Choroid plexus epithelial cell (primary cell): ENCODE measurements at regions not wholly inside any gene's neighbourhood (a gene's known extent, or its start where the extent isn't known, plus 50 kb on each side); places are given as distances from the start of the nearest gene placed in this dataset.

Experiments used
- DNase-seq: peaks from one replicate; pipeline ENCODE4 v3.0.0-alpha.2; 2010; ENCODE audit warnings: low read depth
- H3K4me3 ChIP-seq: 2 replicates; pipeline ENCODE4 v1.5.1; 2011; ENCODE audit warnings: low read depth, mild to moderate bottlenecking, control low read depth, low read length, moderate library complexity
- TF ChIP-seq, protein P1 (sequence below): conservative IDR thresholded peaks from 2 replicates; pipeline ENCODE4 v1.5.1; 2011; ENCODE audit warnings: low read depth, mild to moderate bottlenecking, control low read depth, inconsistent platforms, low read length, moderate library complexity

- TF ChIP-seq, protein P1, sequence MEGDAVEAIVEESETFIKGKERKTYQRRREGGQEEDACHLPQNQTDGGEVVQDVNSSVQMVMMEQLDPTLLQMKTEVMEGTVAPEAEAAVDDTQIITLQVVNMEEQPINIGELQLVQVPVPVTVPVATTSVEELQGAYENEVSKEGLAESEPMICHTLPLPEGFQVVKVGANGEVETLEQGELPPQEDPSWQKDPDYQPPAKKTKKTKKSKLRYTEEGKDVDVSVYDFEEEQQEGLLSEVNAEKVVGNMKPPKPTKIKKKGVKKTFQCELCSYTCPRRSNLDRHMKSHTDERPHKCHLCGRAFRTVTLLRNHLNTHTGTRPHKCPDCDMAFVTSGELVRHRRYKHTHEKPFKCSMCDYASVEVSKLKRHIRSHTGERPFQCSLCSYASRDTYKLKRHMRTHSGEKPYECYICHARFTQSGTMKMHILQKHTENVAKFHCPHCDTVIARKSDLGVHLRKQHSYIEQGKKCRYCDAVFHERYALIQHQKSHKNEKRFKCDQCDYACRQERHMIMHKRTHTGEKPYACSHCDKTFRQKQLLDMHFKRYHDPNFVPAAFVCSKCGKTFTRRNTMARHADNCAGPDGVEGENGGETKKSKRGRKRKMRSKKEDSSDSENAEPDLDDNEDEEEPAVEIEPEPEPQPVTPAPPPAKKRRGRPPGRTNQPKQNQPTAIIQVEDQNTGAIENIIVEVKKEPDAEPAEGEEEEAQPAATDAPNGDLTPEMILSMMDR, result no peak
- DNase-seq, result no peak
- H3K4me3 ChIP-seq, result no peak overlapping the region
Observed at GRCh38 chr6:43995137-43995536, 132.1 kb downstream of the MRPL14 start.

DNA sequence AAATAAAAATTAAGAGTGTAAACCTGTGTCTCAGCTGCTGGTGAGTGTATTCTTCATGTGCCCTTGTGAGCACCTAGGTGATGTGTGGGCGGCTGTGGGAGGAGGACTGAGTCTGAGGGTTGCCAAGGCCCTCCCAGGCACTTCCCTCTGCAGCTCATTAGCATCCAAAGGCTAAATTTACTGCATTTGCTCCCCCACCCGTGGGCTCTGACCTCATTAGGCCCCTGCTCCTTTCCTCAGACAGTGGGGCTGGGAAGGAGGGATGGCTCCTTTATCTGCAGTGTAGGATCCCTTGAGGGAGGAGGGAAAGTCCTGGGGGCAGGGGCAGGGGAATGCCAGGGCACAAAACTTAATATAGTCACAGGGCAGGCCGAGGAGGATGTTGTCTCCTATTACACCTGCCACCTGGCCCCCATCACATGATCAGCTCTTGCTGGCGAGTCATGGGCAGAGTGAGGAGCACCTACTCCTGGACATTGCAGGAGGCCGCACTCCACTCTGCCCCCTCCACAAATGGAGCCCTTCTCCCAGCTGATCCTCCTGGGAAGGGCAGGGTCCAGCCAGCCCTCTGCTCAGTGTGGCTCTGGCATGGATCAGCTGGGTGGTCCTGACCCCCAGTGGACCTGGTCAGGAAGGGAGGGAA lies 133.2 kb downstream of the MRPL14 start:
- no peak overlapping the region for H3K4me3 ChIP-seq
- no peak for DNase-seq
- TF ChIP-seq, protein P1, result no peak

GRCh38 chr6:43992783-43993644 lies 134.2 kb downstream of the MRPL14 start:
- DNase-seq, result no peak
- H3K4me3 ChIP-seq, result no peak overlapping the region
- TF ChIP-seq, protein P1, result no peak

GRCh38 chr6:43992126-43992663 lies 135.1 kb downstream of the MRPL14 start:
- TF ChIP-seq, protein P1, result no peak
- no peak for DNase-seq
- H3K4me3 ChIP-seq, result no peak overlapping the region

- TF ChIP-seq, protein P1, result no peak
- peak; percentile 93 for DNase-seq
- no peak overlapping the region for H3K4me3 ChIP-seq
Observed at GRCh38 chr6:43990627-43991619, 136.3 kb downstream of the MRPL14 start.

DNA sequence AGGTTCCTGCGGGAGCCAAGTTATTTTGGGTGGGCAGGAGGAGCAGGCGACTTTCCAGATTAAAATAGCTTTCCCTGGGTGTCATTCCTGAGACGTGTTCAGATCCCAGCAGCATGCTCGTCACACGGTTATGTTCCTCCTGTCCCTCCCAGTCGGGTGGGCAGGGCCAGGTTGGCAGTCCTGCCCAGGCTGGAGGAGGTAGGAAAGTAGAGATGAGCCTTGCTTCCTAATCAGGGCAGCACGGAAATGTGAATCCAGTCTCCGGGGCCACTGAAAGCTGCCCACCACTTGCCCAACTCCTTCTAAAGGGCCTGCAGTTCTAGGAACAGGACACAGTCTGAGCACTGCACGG lies 137.0 kb downstream of the MRPL14 start:
- TF ChIP-seq, protein P1, result no peak
- DNase-seq, result no peak
- H3K4me3 ChIP-seq, result no peak overlapping the region
